HepG2 (cell line): ENCODE measurements at regions not wholly inside any gene's neighbourhood (a gene's known extent, or its start where the extent isn't known, plus 50 kb on each side); places are given as distances from the start of the nearest gene placed in this dataset.

Source experiments
- ATAC-seq: fragments of 200-7000 bp; cut with Tn5 transposase; 3 replicates; pipeline ENCODE4 v1.9.1; 2020; ENCODE audit warnings: mild to moderate bottlenecking, moderate library complexity
- BruUV-seq: library from RNA; stranded (reverse); fragments of 400-500 nt; replicated peaks from 2 replicates; lab custom pipeline; 2021; lab: Mats Ljungman, UMichigan
- CTCF ChIA-PET: fragments of 300-600 bp; formaldehyde crosslinking; extraction: SDS; loops from one replicate; lab custom pipeline; 2021; ENCODE audit warnings: low total read pairs, inconsistent platforms, low intra/inter-chr PET ratio; lab: Yijun Ruan, JAX
- POLR2A ChIA-PET: fragments of 350-600 bp; sonication (Branson Sonifier 250); formaldehyde crosslinking; loops from one replicate; lab custom pipeline; 2020; ENCODE audit warnings: antibody characterized with exemption, inconsistent platforms; lab: Yijun Ruan, JAX
- DNase-seq: peaks from one replicate; pipeline ENCODE4 v3.0.0-alpha.2; 2015; ENCODE audit warnings: low spot score
- FAIRE-seq: peaks from 3 replicates; lab custom pipeline; 2011; peaks lifted over from hg19 to GRCh38; lab: Jason Lieb, UNC
- H2AFZ ChIP-seq: one replicate; pipeline ENCODE4 v1.6.1; 2011; ENCODE audit warnings: low read length, inconsistent platforms
- H3K27ac ChIP-seq: fragments of 300-600 bp; 3 replicates; pipeline ENCODE4 v1.8.0; 2011; ENCODE audit warnings: mixed run types, mild to moderate bottlenecking, mixed read lengths, low read length, inconsistent platforms; ENCODE audit not compliant: insufficient read depth; ENCODE audit errors: extremely low read length
- H3K27me3 ChIP-seq, 2 experiments: fragments of 200-600 bp in 1 of 2; 2 replicates in 1 of 2; 3 replicates in 1 of 2; pipeline versions ENCODE4 v1.6.0 to v1.8.0; 2011; ENCODE audit warnings: low read length in 2 of 2, mild to moderate bottlenecking in 2 of 2, moderate library complexity in 2 of 2, inconsistent platforms in 1 of 2; ENCODE audit not compliant: insufficient read depth in 2 of 2, control insufficient read depth in 1 of 2
- H3K36me3 ChIP-seq, 2 experiments: fragments of 200-600 bp in 1 of 2; replicated peaks in 1 of 2; 2 replicates in 1 of 2; 3 replicates in 1 of 2; pipeline versions ENCODE4 v1.5.1 to v1.8.0; 2011; ENCODE audit warnings: low read length in 2 of 2, inconsistent platforms in 1 of 2; ENCODE audit not compliant: insufficient read depth in 2 of 2, control insufficient read depth in 1 of 2
- H3K4me1 ChIP-seq: 2 replicates; pipeline ENCODE4 v1.5.1; 2012; ENCODE audit warnings: low read length, inconsistent platforms; ENCODE audit not compliant: insufficient read depth
- H3K4me2 ChIP-seq: 2 replicates; pipeline ENCODE4 v1.6.0; 2011; ENCODE audit warnings: low read depth, low read length, inconsistent platforms
- H3K4me3 ChIP-seq, 3 experiments: fragments of 200-600 bp in 1 of 3; sonication (generic), shearing (Covaris generic) in 1 of 3; replicated peaks in 1 of 3; 2 replicates each; pipeline ENCODE4 v1.5.1; 2011 to 2016; ENCODE audit warnings: low read length in 3 of 3, inconsistent platforms in 2 of 3, low read depth in 2 of 3, mild to moderate bottlenecking in 2 of 3, control low read depth in 1 of 3, mixed read lengths in 1 of 3; ENCODE audit not compliant: insufficient read depth in 1 of 3
- H3K79me2 ChIP-seq: one replicate; pipeline ENCODE4 v1.6.1; 2011; ENCODE audit warnings: low read length, inconsistent platforms; ENCODE audit not compliant: insufficient read depth
- H3K9ac ChIP-seq: 2 replicates; pipeline ENCODE4 v1.6.0; 2011; ENCODE audit warnings: mild to moderate bottlenecking, low read depth, low read length, inconsistent platforms; ENCODE audit not compliant: insufficient read depth
- H3K9me3 ChIP-seq: 2 replicates; pipeline ENCODE4 v1.5.1; 2012; ENCODE audit warnings: mild to moderate bottlenecking, low read length
- H4K20me1 ChIP-seq: 2 replicates; pipeline ENCODE4 v1.6.0; 2011; ENCODE audit warnings: inconsistent platforms, mild to moderate bottlenecking, low read length, moderate library complexity; ENCODE audit not compliant: insufficient read depth
- AGO2 ChIP-seq: fragments of 200-400 bp; formaldehyde crosslinking; optimal IDR thresholded peaks from 2 replicates; pipeline ENCODE3; 2017; ENCODE audit warnings: mild to moderate bottlenecking, low read depth, low read length, moderate library complexity
- FOXC1 ChIP-seq: sonication (generic); formaldehyde crosslinking; IDR thresholded peaks from 2 replicates; pipeline ENCODE4 v1.8.0; 2022; ENCODE audit warnings: mild to moderate bottlenecking, missing genetic modification reagents, borderline replicate concordance
- NFIB ChIP-seq: sonication (generic); formaldehyde crosslinking; IDR thresholded peaks from 2 replicates; pipeline ENCODE4 v1.9.0; 2021; ENCODE audit warnings: missing genetic modification reagents, mild to moderate bottlenecking, borderline replicate concordance
- POLR2A ChIP-seq, 2 experiments: IDR thresholded peaks; 2 replicates each; pipeline ENCODE4 v1.6.1; 2011; ENCODE audit warnings: low read depth in 2 of 2, low read length in 2 of 2, mild to moderate bottlenecking in 1 of 2, moderate library complexity in 1 of 2; ENCODE audit not compliant: insufficient read depth in 1 of 2
- RARA ChIP-seq: IDR thresholded peaks from 2 replicates; pipeline ENCODE4 v1.6.1; 2016; ENCODE audit warnings: missing genetic modification reagents, missing compliant biosample characterization
- TBX3 ChIP-seq: fragments of 450-650 bp; IDR thresholded peaks from 2 replicates; pipeline ENCODE4 v1.6.1; 2017; ENCODE audit warnings: antibody characterized with exemption, mild to moderate bottlenecking, inconsistent platforms, borderline replicate concordance
- YEATS2 ChIP-seq: sonication (generic); formaldehyde crosslinking; IDR thresholded peaks from 2 replicates; pipeline ENCODE4 v1.4.0; 2020; ENCODE audit warnings: missing genetic modification reagents, borderline replicate concordance
- ZNF484 ChIP-seq: sonication (generic); formaldehyde crosslinking; IDR thresholded peaks from 2 replicates; pipeline ENCODE4 v1.5.1; 2020; ENCODE audit warnings: mild to moderate bottlenecking, low read depth, missing genetic modification reagents, borderline replicate concordance
- ZNF530 ChIP-seq: sonication (generic); formaldehyde crosslinking; IDR thresholded peaks from 2 replicates; pipeline ENCODE4 v1.5.0; 2020; ENCODE audit warnings: low read depth, mild to moderate bottlenecking, missing genetic modification reagents
- ZNF770 ChIP-seq: sonication (generic); formaldehyde crosslinking; IDR thresholded peaks from 2 replicates; pipeline ENCODE4 v1.5.0; 2020; ENCODE audit warnings: mild to moderate bottlenecking, missing genetic modification reagents
- WGBS: methylation state at CpG from one replicate; pipeline ENCODE4 v1.1.6; 2017; ENCODE audit warnings: low lambda C conversion rate; 5-methylcytosine and 5-hydroxymethylcytosine counted together
- in situ Hi-C: cut with HindIII; loops from 2 replicates; pipeline ENCODE4 v1.10.0; 2017; ENCODE audit warnings: low pct_unique_long_range_greater_than_20kb; ENCODE audit not compliant: extremely low pct_ligation_motif_present
- intact Hi-C: fragments of 100-400 bp; cut with micrococcal nuclease; formaldehyde crosslinking; loops from one replicate; pipeline ENCODE4 v1.10.0; 2022; ENCODE audit not compliant: unreplicated experiment

DNA sequence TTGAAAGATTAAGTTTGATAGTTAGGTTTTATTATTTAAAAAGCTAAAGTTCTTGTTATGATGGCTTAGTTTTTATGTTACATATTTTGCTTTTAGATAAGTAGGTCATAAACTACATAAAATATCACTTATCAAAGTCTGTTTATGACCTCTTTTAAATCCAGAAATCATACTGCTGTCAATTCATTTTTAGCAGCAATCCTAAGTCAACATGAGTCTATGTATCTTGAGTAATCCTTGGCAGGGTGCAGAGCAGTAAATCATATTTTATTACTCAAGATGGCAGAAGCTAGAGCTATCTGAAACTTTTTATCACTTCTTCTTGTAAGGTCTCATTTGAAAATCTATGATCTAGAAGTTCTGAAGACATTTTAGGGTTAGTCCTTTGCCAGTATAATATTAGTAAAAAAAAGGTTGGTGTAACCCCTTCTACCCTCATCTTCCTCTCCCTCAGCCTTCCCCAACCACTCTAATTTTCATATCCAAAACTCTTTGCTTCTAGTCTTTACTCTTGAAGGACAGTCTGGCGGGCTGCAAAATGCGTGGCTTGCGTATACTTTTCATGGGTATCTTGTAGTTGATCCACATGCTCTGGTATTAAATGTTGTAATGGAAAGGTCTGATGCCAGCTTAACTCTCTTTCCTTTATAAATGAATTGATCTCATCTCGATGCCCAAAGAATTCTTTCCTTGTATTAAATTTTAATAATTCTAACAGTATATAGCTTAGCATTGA, 134.0 kb upstream of the THRB start:
- CTCF ChIA-PET = no interaction called here
- Histone ChIP-seq H3K36me3 (no peaks in the 10 kb centered on the region), H4K20me1 (no peaks in the 10 kb centered on the region), H3K27ac (no peak overlapping the region), H3K27me3 (no peaks in the 10 kb centered on the region), H3K4me3 (no peak overlapping the region), H2AFZ (no peak overlapping the region), H3K4me2 (no peak overlapping the region), H3K9me3 (no peaks in the 10 kb centered on the region), H3K79me2 (no peaks in the 10 kb centered on the region), H3K9ac (no peak overlapping the region), H3K4me1 (no peaks in the 10 kb centered on the region)
- WGBS = 86% methylated on average over 4 of the region's 4 CpGs
- in situ Hi-C loops (loop anchor here (25.0 kb wide), 1 partner anchor 366 kb away; no protein-coding TSS in a partner anchor), intact Hi-C loops (no loop called here)
- DNase-seq (no peak), ATAC-seq (no peak), FAIRE-seq (no peak)
- POLR2A ChIA-PET = no interaction called here
- TF ChIP-seq TBX3 = no peak
- no peak for TF ChIP-seq POLR2A (IDR thresholded peaks at IDR 0.05; ENCODE audit: insufficient read depth in 1 of 2, low read depth in 2 of 2, low read length in 2 of 2)
- no peak for TF ChIP-seq ZNF530 (CRISPR knock-in tag)
- BruUV-seq = no TSS peak

DNA sequence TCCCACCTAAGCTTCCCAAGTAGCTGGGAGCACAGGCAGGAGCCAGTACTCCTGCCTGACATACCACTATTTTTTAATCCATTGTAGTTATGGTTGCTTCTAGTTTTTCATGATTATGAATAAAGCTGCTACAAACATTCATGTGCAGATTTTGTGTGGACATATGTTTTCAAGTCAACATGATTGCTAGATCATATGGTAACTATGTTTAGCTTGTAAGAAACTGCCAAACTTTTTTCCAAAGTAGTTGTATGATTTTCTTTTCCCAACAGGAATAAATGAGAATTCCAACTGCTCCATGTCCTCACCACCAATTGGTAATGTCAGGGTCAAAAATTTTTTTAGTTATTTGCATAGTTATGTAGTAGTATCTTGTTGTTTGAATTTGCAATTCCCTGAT, 136.8 kb upstream of the THRB start:
- Histone ChIP-seq H3K4me2 (no peak overlapping the region), H3K4me3 (no peak overlapping the region), H3K9ac (no peak overlapping the region), H3K27me3 (no peaks in the 10 kb centered on the region), H3K9me3 (no peaks in the 10 kb centered on the region), H3K27ac (no peak overlapping the region), H3K4me1 (no peaks in the 10 kb centered on the region), H3K36me3 (no peaks in the 10 kb centered on the region), H3K79me2 (no peaks in the 10 kb centered on the region), H2AFZ (no peak overlapping the region), H4K20me1 (no peaks in the 10 kb centered on the region)
- ATAC-seq = no peak
- POLR2A ChIA-PET = no interaction called here
- no peak for FAIRE-seq
- CTCF ChIA-PET = no interaction called here
- TF ChIP-seq RARA (no peak), NFIB (CRISPR knock-in tag) (no peak), AGO2 (no peak), ZNF484 (CRISPR knock-in tag) (no peak), FOXC1 (no peak), ZNF770 (no peak), YEATS2 (CRISPR knock-in tag) (no peak)
- DNase-seq = no peak
- intact Hi-C loops (no loop called here), in situ Hi-C loops (loop anchor here (25.0 kb wide), 1 partner anchor 369 kb away; no protein-coding TSS in a partner anchor)
- no TSS peak for BruUV-seq
